ENCODE measurements at regions not wholly inside any gene's neighbourhood (a gene's known extent, or its start where the extent isn't known, plus 50 kb on each side); places are given as distances from the start of the nearest gene placed in this dataset.

- TF ChIP-seq CTCF (IDR thresholded peaks at IDR 0.05 in 2 of 3, conservative IDR thresholded peaks at IDR 0.05 in 1 of 3; ENCODE audit: borderline replicate concordance in 1 of 3, insufficient read depth in 1 of 3, low read depth in 2 of 3, low read length in 2 of 3) (no peak), JUND (IDR thresholded peaks at IDR 0.05) (no peak), FOSL1 (IDR thresholded peaks at IDR 0.05; ENCODE audit: low read depth) (no peak), POLR2AphosphoS5 (IDR thresholded peaks at IDR 0.05; ENCODE audit: low read depth, low read length) (no peak), CEBPB (IDR thresholded peaks at IDR 0.05; ENCODE audit: low read depth) (no peak), POLR2A (IDR thresholded peaks at IDR 0.05; ENCODE audit: borderline replicate concordance, extremely low read depth, insufficient read depth, insufficient read length) (no peak), EZH2phosphoT487 (IDR thresholded peaks at IDR 0.05; ENCODE audit: borderline replicate concordance) (no peak), EZH2 (IDR thresholded peaks at IDR 0.05) (no peak), SRF (IDR thresholded peaks at IDR 0.05; ENCODE audit: low read depth) (no peak)
- TF ChIP-seq, protein P1, sequence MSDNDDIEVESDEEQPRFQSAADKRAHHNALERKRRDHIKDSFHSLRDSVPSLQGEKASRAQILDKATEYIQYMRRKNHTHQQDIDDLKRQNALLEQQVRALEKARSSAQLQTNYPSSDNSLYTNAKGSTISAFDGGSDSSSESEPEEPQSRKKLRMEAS (IDR thresholded peaks at IDR 0.05): no peak
These were observed 145.8 kb upstream of the TSHZ2 start for GRCh38 chr20:52826321-52826720.

All from HCT116 (cell line).